GM12801 (cell line): ENCODE measurements at regions not wholly inside any gene's neighbourhood (a gene's known extent, or its start where the extent isn't known, plus 50 kb on each side); places are given as distances from the start of the nearest gene placed in this dataset.

Source experiments
- CTCF ChIP-seq: IDR thresholded peaks from one replicate; pipeline ENCODE4 v1.5.1; 2011; ENCODE audit warnings: control low read depth; ENCODE audit not compliant: insufficient read length; ENCODE audit errors: extremely low read depth

- TF ChIP-seq CTCF: no peak
Observed at GRCh38 chr14:71812693-71813092, 119.5 kb upstream of the RGS6 start.

- TF ChIP-seq CTCF: no peak
Observed at GRCh38 chr14:71815110-71815509, 117.1 kb upstream of the RGS6 start.

GRCh38 chr14:71824816-71825215, 107.4 kb upstream of the RGS6 start:
- no peak for TF ChIP-seq CTCF

GRCh38 chr14:71833476-71833875, 98.8 kb upstream of the RGS6 start:
- no peak for TF ChIP-seq CTCF

GRCh38 chr14:71834284-71835204, 97.7 kb upstream of the RGS6 start:
- no peak for TF ChIP-seq CTCF

- no peak for TF ChIP-seq CTCF
Observed at GRCh38 chr14:71852181-71852580, 80.0 kb upstream of the RGS6 start.

- TF ChIP-seq CTCF: no peak
Observed at GRCh38 chr14:71855399-71856036, 76.7 kb upstream of the RGS6 start.
